ENCODE measurements at regions not wholly inside any gene's neighbourhood (a gene's known extent, or its start where the extent isn't known, plus 50 kb on each side); places are given as distances from the start of the nearest gene placed in this dataset.

DNA sequence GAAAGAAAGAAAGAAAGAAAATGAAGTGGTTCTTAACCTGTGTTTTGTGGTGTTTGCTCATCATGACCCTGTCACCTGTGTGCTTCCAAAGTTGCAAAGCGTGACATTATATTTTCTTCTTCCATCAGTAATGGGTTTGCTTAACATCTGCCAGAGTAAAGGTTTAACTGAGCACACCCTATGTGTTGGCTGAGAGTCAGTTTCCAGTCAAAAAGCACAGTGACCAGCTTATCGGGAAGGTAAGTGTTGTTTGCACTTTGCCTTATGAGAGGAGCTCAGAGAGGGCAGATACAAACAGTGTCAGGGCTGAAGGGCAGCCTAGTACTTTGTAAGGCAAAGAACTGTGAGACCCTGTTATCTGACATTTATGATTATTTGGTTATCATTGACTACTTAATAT lies 406.2 kb upstream of the CWC22 start:
- intact Hi-C loops (cut with DNase I) = no loop called here
- Histone ChIP-seq H3K27me3 (no peaks in the 10 kb centered on the region), H3K4me1 (no peaks in the 10 kb centered on the region), H3K27ac (no peak overlapping the region), H3K9me3 (no peaks in the 10 kb centered on the region), H3K4me3 (no peak overlapping the region), H3K36me3 (no peaks in the 10 kb centered on the region)
- ATAC-seq (no peak), DNase-seq (no peak)
- TF ChIP-seq, protein P1, sequence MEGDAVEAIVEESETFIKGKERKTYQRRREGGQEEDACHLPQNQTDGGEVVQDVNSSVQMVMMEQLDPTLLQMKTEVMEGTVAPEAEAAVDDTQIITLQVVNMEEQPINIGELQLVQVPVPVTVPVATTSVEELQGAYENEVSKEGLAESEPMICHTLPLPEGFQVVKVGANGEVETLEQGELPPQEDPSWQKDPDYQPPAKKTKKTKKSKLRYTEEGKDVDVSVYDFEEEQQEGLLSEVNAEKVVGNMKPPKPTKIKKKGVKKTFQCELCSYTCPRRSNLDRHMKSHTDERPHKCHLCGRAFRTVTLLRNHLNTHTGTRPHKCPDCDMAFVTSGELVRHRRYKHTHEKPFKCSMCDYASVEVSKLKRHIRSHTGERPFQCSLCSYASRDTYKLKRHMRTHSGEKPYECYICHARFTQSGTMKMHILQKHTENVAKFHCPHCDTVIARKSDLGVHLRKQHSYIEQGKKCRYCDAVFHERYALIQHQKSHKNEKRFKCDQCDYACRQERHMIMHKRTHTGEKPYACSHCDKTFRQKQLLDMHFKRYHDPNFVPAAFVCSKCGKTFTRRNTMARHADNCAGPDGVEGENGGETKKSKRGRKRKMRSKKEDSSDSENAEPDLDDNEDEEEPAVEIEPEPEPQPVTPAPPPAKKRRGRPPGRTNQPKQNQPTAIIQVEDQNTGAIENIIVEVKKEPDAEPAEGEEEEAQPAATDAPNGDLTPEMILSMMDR (IDR thresholded peaks at IDR 0.05) = no peak

DNA sequence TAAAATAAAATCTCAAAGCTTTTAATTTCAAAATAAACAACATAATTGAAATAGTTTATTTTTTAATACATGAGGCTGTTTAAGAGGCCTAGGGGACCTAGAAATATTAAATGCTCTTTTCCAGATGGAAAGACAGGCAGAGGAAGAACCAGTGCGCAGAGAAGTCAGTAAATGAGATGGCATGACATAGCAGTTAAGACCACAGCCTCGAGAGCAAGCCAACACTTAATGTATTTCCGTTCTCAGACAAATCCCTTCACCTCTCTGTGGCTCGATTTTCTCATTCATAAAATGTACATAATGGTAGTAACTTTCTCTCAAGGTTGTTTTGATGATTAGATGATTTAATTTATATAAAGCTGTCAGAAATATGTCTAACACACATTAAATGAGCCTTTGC lies 405.1 kb upstream of the CWC22 start:
- no peak overlapping the region for H3K27ac ChIP-seq
- H3K9me3 ChIP-seq = no peaks in the 10 kb centered on the region
- no peak overlapping the region for H3K4me3 ChIP-seq
- TF ChIP-seq, protein P1 (IDR thresholded peaks at IDR 0.05) = no peak
- no peaks in the 10 kb centered on the region for H3K4me1 ChIP-seq
- DNase-seq = no peak
- intact Hi-C loops (cut with DNase I) = no loop called here
- no peaks in the 10 kb centered on the region for H3K27me3 ChIP-seq
- H3K36me3 ChIP-seq = no peaks in the 10 kb centered on the region
- ATAC-seq = no peak

DNA sequence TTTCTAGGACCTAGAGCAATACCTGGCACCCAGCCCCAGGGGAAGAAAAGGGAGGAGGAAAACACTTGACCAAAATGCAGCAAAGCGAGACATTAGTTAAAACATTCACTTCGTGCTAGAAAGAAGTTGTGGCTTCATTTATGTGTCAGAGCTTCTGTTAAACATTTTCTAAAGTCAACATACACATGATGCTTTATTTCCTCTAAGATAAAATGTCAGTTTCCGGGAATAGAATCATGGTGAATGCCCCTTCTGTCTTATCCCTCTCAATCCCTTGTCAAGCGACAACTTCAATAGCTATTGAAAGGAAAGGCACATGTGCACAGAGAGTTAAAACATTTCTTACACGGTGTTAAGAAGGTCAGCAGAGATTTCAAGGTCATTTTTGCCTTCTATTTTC lies 404.6 kb upstream of the CWC22 start:
- ATAC-seq = no peak
- H3K36me3 ChIP-seq = no peaks in the 10 kb centered on the region
- H3K4me3 ChIP-seq = no peak overlapping the region
- DNase-seq = no peak
- H3K9me3 ChIP-seq = no peaks in the 10 kb centered on the region
- no peaks in the 10 kb centered on the region for H3K27me3 ChIP-seq
- TF ChIP-seq, protein P1 (IDR thresholded peaks at IDR 0.05) = no peak
- H3K4me1 ChIP-seq = no peaks in the 10 kb centered on the region
- no peak overlapping the region for H3K27ac ChIP-seq
- intact Hi-C loops (cut with DNase I) = no loop called here

DNA sequence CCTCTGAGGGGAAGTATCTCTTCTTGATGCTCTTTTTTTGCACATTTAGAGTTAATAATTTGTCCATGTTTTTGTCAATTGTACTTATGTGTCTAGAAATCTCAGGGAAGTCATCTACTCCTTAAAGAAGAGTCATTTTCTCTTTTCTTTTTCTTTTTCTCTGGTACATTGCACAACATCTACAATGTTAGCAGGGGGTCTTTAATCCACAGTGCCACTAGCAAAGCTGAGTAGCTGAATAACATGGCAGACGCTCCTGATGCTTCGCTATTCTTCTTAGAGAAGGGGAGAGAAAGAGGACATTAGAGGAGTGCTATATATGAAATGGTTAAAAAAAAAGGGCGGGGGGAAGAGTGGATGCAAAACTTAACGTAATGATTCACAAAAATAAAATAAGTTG lies 399.6 kb upstream of the CWC22 start:
- Histone ChIP-seq H3K27me3 (no peaks in the 10 kb centered on the region), H3K9me3 (no peaks in the 10 kb centered on the region), H3K4me3 (no peak overlapping the region), H3K27ac (no peak overlapping the region), H3K4me1 (no peaks in the 10 kb centered on the region), H3K36me3 (no peaks in the 10 kb centered on the region)
- TF ChIP-seq, protein P1 (IDR thresholded peaks at IDR 0.05) = no peak
- DNase-seq (no peak), ATAC-seq (no peak)
- intact Hi-C loops (cut with DNase I) = no loop called here

DNA sequence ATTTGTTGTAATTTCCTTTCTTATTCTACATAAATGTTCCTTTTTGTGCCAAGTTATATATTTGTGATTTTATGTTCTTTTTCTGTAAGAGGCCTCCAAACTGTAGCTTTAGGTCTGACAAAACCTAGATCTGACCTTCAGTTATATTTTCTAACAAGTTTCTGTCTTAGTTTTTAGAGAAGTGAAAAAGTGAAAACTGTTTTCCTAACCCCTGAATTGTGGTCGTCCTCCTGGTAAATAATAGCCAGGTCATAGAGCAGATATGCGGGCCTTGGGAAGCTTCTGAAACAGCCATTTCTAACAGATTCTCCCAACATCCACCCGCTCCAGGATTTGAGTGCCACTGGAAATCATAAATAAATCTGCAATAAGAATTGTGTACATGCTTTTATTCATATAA lies 398.4 kb upstream of the CWC22 start:
- no peaks in the 10 kb centered on the region for H3K27me3 ChIP-seq
- intact Hi-C loops (cut with DNase I) = no loop called here
- H3K9me3 ChIP-seq = no peaks in the 10 kb centered on the region
- no peak overlapping the region for H3K4me3 ChIP-seq
- no peak overlapping the region for H3K27ac ChIP-seq
- TF ChIP-seq, protein P1 (IDR thresholded peaks at IDR 0.05) = no peak
- DNase-seq (no peak), ATAC-seq (no peak)
- H3K4me1 ChIP-seq = no peaks in the 10 kb centered on the region
- H3K36me3 ChIP-seq = no peaks in the 10 kb centered on the region

DNA sequence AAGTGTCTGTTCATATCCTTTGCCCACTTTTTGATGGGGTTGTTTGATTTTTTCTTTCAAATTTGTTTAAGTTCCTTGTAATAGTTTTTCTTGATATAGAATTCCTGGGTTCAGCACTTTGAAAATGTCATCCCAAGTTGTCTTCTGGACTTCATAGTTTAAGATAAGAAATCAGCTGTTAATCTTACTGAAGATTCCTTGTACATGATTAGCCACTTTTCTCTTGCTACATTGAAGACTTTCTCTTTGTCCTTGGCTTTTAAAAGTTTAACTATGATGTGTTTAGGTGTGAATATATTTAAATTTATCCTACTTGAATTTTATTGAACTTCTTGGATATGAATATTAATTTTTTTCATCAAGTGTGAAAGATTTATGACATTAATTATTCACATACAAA lies 387.2 kb upstream of the CWC22 start:
- TF ChIP-seq, protein P1 (IDR thresholded peaks at IDR 0.05) = no peak
- no peaks in the 10 kb centered on the region for H3K4me1 ChIP-seq
- no peaks in the 10 kb centered on the region for H3K36me3 ChIP-seq

More for the DNA sequence above, 387.2 kb upstream of the CWC22 start:
- no peak overlapping the region for H3K4me3 ChIP-seq
- DNase-seq (no peak), ATAC-seq (no peak)
- intact Hi-C loops (cut with DNase I) = no loop called here
- no peaks in the 10 kb centered on the region for H3K27me3 ChIP-seq
- no peak overlapping the region for H3K27ac ChIP-seq
- H3K9me3 ChIP-seq = no peaks in the 10 kb centered on the region
